Omental fat pad (tissue), 3 donors: ENCODE measurements at regions not wholly inside any gene's neighbourhood (a gene's known extent, or its start where the extent isn't known, plus 50 kb on each side); places are given as distances from the start of the nearest gene placed in this dataset.
A peak's percentile ranks its signal among the peaks of the same experiment; 100 is the strongest.

Experiments used
- ATAC-seq: fragments of 150-250 bp; one replicate; pipeline ENCODE4 v1.9.1; 2016; ENCODE audit warnings: mild to moderate bottlenecking, moderate library complexity; ENCODE audit not compliant: low FRiP score
- DNase-seq: peaks from one replicate; pipeline ENCODE4 v3.0.0-alpha.2; 2019; ENCODE audit warnings: low spot score
- CTCF ChIP-seq, 3 donors: fragments of 450-650 bp; IDR thresholded peaks; one replicate each; pipeline ENCODE4 v1.5.1; 2016 to 2017; ENCODE audit warnings: antibody characterized with exemption in 3 of 3, mild to moderate bottlenecking in 3 of 3, moderate library complexity in 2 of 3

GRCh38 chr14:53478174-53478573 is 325.1 kb upstream of the DDHD1 start:
- no peak for TF ChIP-seq CTCF (IDR thresholded peaks at IDR 0.05)
- DNase-seq (no peak), ATAC-seq (no peak)

- no peak for TF ChIP-seq CTCF (IDR thresholded peaks at IDR 0.05)
- ATAC-seq = no peak
- DNase-seq = no peak
Measured at GRCh38 chr14:53473480-53473879, 320.4 kb upstream of the DDHD1 start.

GRCh38 chr14:53472306-53472705 is 319.2 kb upstream of the DDHD1 start:
- no peak for TF ChIP-seq CTCF (IDR thresholded peaks at IDR 0.05)
- no peak for ATAC-seq
- no peak for DNase-seq

GRCh38 chr14:53470351-53471043 is 317.4 kb upstream of the DDHD1 start:
- DNase-seq (no peak), ATAC-seq (peak; percentile 60)
- TF ChIP-seq CTCF (IDR thresholded peaks at IDR 0.05) = no peak

- TF ChIP-seq CTCF (IDR thresholded peaks at IDR 0.05) = no peak
- no peak for ATAC-seq
Measured at GRCh38 chr14:53468876-53469275, 315.8 kb upstream of the DDHD1 start.

GRCh38 chr14:53464376-53464775 is 311.3 kb upstream of the DDHD1 start:
- DNase-seq (no peak), ATAC-seq (no peak)
- TF ChIP-seq CTCF (IDR thresholded peaks at IDR 0.05) = no peak

More at GRCh38 chr14:53468876-53469275, 315.8 kb upstream of the DDHD1 start:
- DNase-seq = no peak
